Sigmoid colon (tissue), 6 donors: ENCODE measurements at regions not wholly inside any gene's neighbourhood (a gene's known extent, or its start where the extent isn't known, plus 50 kb on each side); places are given as distances from the start of the nearest gene placed in this dataset.

Experiments
- DNase-seq: peaks from one replicate; pipeline ENCODE4 v3.0.0-alpha.2; 2019
- H3K27ac ChIP-seq, 4 donors: fragments of 200-600 bp; sonication (generic); one replicate each; pipeline ENCODE4 v1.5.1; 2016 to 2019; ENCODE audit warnings: mild to moderate bottlenecking in 1 of 4
- H3K27me3 ChIP-seq, 3 donors: fragments of 200-600 bp; sonication (generic); one replicate each; pipeline ENCODE4 v1.5.1; 2019; ENCODE audit warnings: mild to moderate bottlenecking in 1 of 3
- H3K36me3 ChIP-seq, 4 donors: fragments of 200-600 bp; sonication (generic); one replicate each; pipeline ENCODE4 v1.5.1; 2016 to 2019
- H3K4me1 ChIP-seq, 4 donors: fragments of 200-600 bp; sonication (generic); one replicate each; pipeline ENCODE4 v1.5.1; 2017 to 2019
- H3K4me3 ChIP-seq, 4 donors: fragments of 200-600 bp; sonication (generic); one replicate each; pipeline ENCODE4 v1.5.1; 2017 to 2019; ENCODE audit warnings: mild to moderate bottlenecking in 2 of 4, moderate library complexity in 1 of 4
- H3K9me3 ChIP-seq, 4 donors: fragments of 200-600 bp in 3 of 4; sonication (generic) in 3 of 4; one replicate each; pipeline versions ENCODE4 v1.5.1 to v1.6.1; 2013 to 2019
- EP300 ChIP-seq, 4 donors: sonication (generic); formaldehyde crosslinking; IDR thresholded peaks; one replicate each; pipeline ENCODE4 v1.6.1; 2017; ENCODE audit warnings: antibody characterized with exemption in 4 of 4
- POLR2A ChIP-seq, 2 donors: fragments of 450-650 bp; IDR thresholded peaks; one replicate each; pipeline ENCODE4 v1.6.1; 2016; ENCODE audit warnings: antibody characterized with exemption in 2 of 2, mild to moderate bottlenecking in 2 of 2, moderate library complexity in 2 of 2
- POLR2AphosphoS5 ChIP-seq, 4 donors: sonication (generic); formaldehyde crosslinking; IDR thresholded peaks; one replicate each; pipeline ENCODE4 v1.6.1; 2017; ENCODE audit warnings: antibody characterized with exemption in 4 of 4
- WGBS, 2 donors: extraction: QIAGEN DNeasy Blood & Tissue Kit; methylation state at CpG; one replicate each; pipeline ENCODE4 v1.1.7; 2013; 5-methylcytosine and 5-hydroxymethylcytosine counted together
- intact Hi-C: fragments of 100-400 bp; cut with DNase I; formaldehyde crosslinking; loops from one replicate; pipeline ENCODE4 v1.15.1; 2023
- TF ChIP-seq, protein P1 (sequence below), 4 experiments: fragments of 450-650 bp in 3 of 4; fragments of 200-600 bp in 1 of 4; IDR thresholded peaks; one replicate each; pipeline ENCODE4 v1.5.1; 2016 to 2019; ENCODE audit warnings: antibody characterized with exemption in 4 of 4, mild to moderate bottlenecking in 3 of 4, moderate library complexity in 2 of 4
- donor health status: healthy with polysubstance abuse.
- donor health status: healthy.

DNA sequence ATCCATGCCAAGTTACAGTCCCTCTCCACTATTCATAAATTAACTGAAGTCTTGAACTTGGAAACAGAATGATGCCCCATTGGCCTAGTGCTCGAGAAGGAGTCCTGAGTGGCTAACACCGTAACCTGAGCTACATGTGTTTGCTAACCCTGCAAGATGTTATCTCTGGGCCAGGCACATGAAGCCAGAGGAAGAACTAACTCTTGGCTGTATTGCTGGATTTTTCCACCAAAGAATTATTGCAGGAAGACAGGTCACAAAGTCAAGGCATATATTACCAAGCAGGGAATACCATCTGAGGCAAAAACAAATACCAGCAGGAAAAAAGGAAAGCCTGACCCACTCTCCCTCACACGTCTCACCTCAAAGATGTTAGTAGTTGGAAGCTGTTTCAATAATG lies 148.9 kb upstream of the PHACTR1 start:
- 81 to 87% methylated on average over 3 of the region's 3 CpGs for WGBS, 2 donors
- intact Hi-C loops = no loop called here
- Histone ChIP-seq H3K27me3 (no peaks in the 10 kb centered on the region), H3K9me3 (no peaks in the 10 kb centered on the region), H3K27ac (no peak overlapping the region), H3K4me3 (no peak overlapping the region), H3K36me3 (no peaks in the 10 kb centered on the region), H3K4me1 (peaks cover 0 to 13% (median 5%) of the 10 kb centered on the region in 4 donors)
- TF ChIP-seq POLR2AphosphoS5 (IDR thresholded peaks at IDR 0.05) = no peak
- TF ChIP-seq, protein P1, sequence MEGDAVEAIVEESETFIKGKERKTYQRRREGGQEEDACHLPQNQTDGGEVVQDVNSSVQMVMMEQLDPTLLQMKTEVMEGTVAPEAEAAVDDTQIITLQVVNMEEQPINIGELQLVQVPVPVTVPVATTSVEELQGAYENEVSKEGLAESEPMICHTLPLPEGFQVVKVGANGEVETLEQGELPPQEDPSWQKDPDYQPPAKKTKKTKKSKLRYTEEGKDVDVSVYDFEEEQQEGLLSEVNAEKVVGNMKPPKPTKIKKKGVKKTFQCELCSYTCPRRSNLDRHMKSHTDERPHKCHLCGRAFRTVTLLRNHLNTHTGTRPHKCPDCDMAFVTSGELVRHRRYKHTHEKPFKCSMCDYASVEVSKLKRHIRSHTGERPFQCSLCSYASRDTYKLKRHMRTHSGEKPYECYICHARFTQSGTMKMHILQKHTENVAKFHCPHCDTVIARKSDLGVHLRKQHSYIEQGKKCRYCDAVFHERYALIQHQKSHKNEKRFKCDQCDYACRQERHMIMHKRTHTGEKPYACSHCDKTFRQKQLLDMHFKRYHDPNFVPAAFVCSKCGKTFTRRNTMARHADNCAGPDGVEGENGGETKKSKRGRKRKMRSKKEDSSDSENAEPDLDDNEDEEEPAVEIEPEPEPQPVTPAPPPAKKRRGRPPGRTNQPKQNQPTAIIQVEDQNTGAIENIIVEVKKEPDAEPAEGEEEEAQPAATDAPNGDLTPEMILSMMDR (IDR thresholded peaks at IDR 0.05) = no peak
- TF ChIP-seq POLR2A (IDR thresholded peaks at IDR 0.05) = no peak
- no peak for TF ChIP-seq EP300 (IDR thresholded peaks at IDR 0.05)
- no peak for DNase-seq

DNA sequence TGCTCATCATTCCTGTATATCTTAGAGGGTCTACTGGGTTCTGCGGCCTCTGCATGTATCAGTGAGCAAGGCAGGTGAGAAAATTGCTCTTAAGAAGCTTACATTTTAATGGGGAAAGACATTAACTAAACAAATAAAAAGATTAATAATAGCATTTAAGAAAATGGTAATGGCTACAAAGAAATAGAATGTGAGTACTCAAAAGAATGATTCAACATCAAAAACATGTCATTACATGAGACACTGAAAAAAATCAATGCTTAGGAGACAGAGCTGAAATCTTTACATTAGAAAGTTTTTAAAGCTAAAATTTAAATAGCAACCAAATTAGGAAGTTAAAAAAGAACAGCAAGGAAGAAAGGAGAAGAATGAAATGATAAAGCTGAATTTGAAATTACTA lies 146.9 kb upstream of the PHACTR1 start:
- intact Hi-C loops = no loop called here
- TF ChIP-seq EP300 (IDR thresholded peaks at IDR 0.05) (no peak), POLR2A (IDR thresholded peaks at IDR 0.05) (no peak), POLR2AphosphoS5 (IDR thresholded peaks at IDR 0.05) (no peak)
- TF ChIP-seq, protein P1 (IDR thresholded peaks at IDR 0.05) = no peak
- H3K36me3 ChIP-seq = no peaks in the 10 kb centered on the region
- 97 to 98% methylated on average over 1 of the region's 1 CpG for WGBS, 2 donors
- H3K9me3 ChIP-seq = no peaks in the 10 kb centered on the region
- DNase-seq = no peak
- no peaks in the 10 kb centered on the region for H3K27me3 ChIP-seq
- peak overlapping the region in 1 of 4 donors; percentile 35 for H3K27ac ChIP-seq
- no peak overlapping the region for H3K4me3 ChIP-seq
- H3K4me1 ChIP-seq = peaks cover 0 to 23% (median 9%) of the 10 kb centered on the region in 4 donors

DNA sequence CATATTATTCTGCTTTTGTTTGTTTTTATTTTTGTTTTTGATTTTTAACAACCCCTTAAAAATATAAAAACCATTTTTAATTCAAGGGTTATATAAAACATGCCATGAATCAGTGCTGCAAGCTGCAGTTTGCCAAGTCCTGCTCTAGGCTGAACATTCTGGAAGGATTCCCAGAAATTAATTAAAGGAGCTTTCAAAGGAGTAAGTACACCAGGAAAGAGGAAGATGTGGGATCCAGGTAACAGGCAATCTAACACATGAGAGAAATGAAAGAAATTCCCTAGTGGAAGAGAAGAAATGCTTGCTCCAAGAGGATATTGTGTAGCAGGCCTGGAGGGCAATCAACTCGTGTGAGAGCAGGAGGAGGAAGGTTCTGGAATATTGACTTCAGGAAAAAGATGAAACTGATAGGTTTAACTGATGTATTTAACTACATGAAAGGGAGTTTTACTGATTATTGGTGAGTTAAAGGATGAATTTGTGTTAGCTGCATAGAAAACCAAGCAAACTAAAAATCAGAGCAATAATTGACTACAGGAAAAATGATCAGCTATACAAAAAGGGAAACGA lies 146.0 kb upstream of the PHACTR1 start:
- H3K36me3 ChIP-seq = no peaks in the 10 kb centered on the region
- TF ChIP-seq POLR2A (IDR thresholded peaks at IDR 0.05) (no peak), POLR2AphosphoS5 (IDR thresholded peaks at IDR 0.05) (no peak)
- peak overlapping the region in 2 of 4 donors; percentile 20 to 35 for H3K27ac ChIP-seq
- WGBS, 2 donors = 53 to 72% methylated on average over 2 of the region's 2 CpGs
- intact Hi-C loops = no loop called here
- H3K4me1 ChIP-seq = peaks cover 0 to 23% (median 9%) of the 10 kb centered on the region in 4 donors
- no peaks in the 10 kb centered on the region for H3K9me3 ChIP-seq
- no peak for DNase-seq
- no peak overlapping the region for H3K4me3 ChIP-seq
- H3K27me3 ChIP-seq = no peaks in the 10 kb centered on the region

DNA sequence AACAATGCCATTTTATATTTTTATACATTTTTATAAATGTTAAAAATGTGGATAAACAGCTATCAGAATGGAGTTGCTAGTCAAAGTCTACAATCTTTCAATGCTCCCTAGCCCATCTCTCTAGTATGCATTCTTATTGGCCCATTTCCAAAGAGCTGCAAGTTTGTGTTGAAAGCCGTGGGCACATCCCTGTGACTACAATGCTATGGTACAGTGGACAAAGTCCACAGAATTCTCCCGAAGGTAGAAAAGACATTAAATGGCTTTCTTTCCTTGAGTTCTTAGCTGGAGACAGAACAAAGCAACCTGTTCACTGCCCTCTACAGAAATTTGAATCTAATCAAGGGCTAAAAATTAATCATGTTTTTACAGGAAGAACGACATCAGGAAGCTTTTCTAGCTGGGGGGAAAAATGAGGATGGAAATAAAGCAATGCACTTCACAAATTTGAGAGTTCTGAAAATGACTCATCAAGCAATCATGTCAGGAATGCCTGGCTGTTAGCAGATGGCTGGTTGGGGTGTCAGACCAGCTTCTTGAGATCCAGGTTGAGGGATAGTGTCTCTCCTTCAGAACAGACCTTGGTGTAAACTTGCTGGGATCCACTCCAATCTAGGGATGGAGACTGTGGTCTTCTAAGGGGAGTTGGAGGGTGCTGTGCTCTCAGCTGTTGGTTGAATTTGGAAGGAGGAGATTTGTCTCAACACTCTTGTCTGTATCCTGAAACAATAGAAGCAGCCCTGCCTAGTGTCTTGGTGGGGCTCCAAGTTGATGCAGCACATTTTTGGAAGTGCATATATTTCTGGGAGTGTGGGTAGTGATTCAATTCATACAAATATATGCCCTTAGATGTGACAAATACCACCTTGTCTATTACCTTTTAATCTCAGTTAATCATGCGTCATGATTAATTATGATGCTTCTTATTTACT lies 143.4 kb upstream of the PHACTR1 start:
- intact Hi-C loops = no loop called here
- no peaks in the 10 kb centered on the region for H3K27me3 ChIP-seq
- WGBS, 2 donors = 34 to 69% methylated on average over 4 of the region's 4 CpGs
- no peaks in the 10 kb centered on the region for H3K9me3 ChIP-seq
- H3K27ac ChIP-seq = no peak overlapping the region
- TF ChIP-seq POLR2AphosphoS5 (IDR thresholded peaks at IDR 0.05) (peak in 1 of 4 donors; percentile 27), POLR2A (IDR thresholded peaks at IDR 0.05) (no peak)
- peaks cover 0 to 23% (median 11%) of the 10 kb centered on the region in 4 donors for H3K4me1 ChIP-seq
- no peak overlapping the region for H3K4me3 ChIP-seq
- no peaks in the 10 kb centered on the region for H3K36me3 ChIP-seq
- DNase-seq = no peak

DNA sequence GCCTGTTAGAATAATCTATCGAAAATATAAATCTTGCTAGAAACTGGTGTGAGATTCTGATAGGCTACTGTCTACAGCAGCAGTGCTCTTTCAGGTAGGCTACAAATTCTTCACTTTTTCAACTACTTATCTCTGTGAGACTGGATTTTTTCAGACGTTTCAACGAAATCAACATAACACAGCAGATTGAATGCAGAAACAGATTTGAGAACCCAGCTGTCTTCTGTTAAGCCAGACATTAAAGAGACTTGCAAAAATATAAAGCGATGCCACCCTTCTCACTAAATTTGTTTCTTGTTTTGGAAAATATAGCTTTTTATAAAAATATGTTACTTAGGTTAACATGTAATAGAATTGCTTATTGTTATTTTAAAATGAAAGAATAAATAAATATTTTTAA lies 140.6 kb upstream of the PHACTR1 start:
- Histone ChIP-seq H3K4me3 (no peak overlapping the region), H3K27me3 (no peaks in the 10 kb centered on the region)
- 87 to 91% methylated on average over 4 of the region's 4 CpGs for WGBS, 2 donors

DNA sequence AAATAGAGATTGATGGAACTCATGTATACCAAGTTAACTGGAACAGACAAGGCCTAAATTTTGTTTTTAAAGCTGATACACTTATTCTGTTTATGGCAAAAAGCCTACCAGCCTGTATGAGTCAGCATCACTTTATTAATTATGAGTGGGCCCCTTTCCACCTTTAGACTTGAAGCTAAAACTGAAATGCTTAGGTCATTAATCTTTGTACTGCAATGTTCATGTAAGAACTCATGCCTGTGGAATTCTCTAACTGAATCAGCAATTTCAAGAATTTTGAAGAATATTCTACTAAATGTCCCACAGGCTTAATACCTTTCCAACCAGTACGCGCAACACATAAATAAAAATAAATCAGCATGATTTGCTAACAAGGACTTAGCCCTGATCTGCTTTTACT lies 140.2 kb upstream of the PHACTR1 start:
- no peak for TF ChIP-seq POLR2A (IDR thresholded peaks at IDR 0.05)
- no peak for TF ChIP-seq EP300 (IDR thresholded peaks at IDR 0.05)
- TF ChIP-seq, protein P1 (IDR thresholded peaks at IDR 0.05) = no peak
- TF ChIP-seq POLR2AphosphoS5 (IDR thresholded peaks at IDR 0.05) = no peak
- Histone ChIP-seq H3K27me3 (no peaks in the 10 kb centered on the region), H3K4me1 (peaks cover 0 to 13% (median 6%) of the 10 kb centered on the region in 4 donors), H3K9me3 (no peaks in the 10 kb centered on the region), H3K27ac (no peak overlapping the region), H3K4me3 (no peak overlapping the region), H3K36me3 (no peaks in the 10 kb centered on the region)
- WGBS, 2 donors = 90 to 98% methylated on average over 2 of the region's 2 CpGs
- intact Hi-C loops = no loop called here
- DNase-seq = no peak

More for the DNA sequence above, 140.6 kb upstream of the PHACTR1 start:
- Histone ChIP-seq H3K36me3 (no peaks in the 10 kb centered on the region), H3K27ac (no peak overlapping the region), H3K4me1 (peaks cover 0 to 13% (median 6%) of the 10 kb centered on the region in 4 donors), H3K9me3 (no peaks in the 10 kb centered on the region)
- DNase-seq = no peak
- TF ChIP-seq POLR2A (IDR thresholded peaks at IDR 0.05) (no peak), POLR2AphosphoS5 (IDR thresholded peaks at IDR 0.05) (no peak)
- intact Hi-C loops = no loop called here
